MM.1S (cell line): ENCODE measurements at regions not wholly inside any gene's neighbourhood (a gene's known extent, or its start where the extent isn't known, plus 50 kb on each side); places are given as distances from the start of the nearest gene placed in this dataset.

ENCODE experiments used
- DNase-seq: peaks from one replicate; pipeline ENCODE4 v3.0.0-alpha.2; 2015
- H2AFZ ChIP-seq: fragments of 300-600 bp; sonication (generic); 2 replicates; pipeline ENCODE4 v1.6.0; 2016; ENCODE audit warnings: antibody characterized with exemption, low read length
- H3F3A ChIP-seq: fragments of 300-600 bp; sonication (generic); 2 replicates; pipeline ENCODE4 v1.6.1; 2016; ENCODE audit warnings: mild to moderate bottlenecking, antibody characterized with exemption, low read length, moderate library complexity, mixed read lengths; ENCODE audit not compliant: insufficient read depth
- H3K27ac ChIP-seq: fragments of 300-600 bp; sonication (generic); 2 replicates; pipeline ENCODE4 v1.5.1; 2016; ENCODE audit warnings: mild to moderate bottlenecking, low read length
- H3K27me3 ChIP-seq: fragments of 300-600 bp; sonication (generic); replicated peaks from 2 replicates; pipeline ENCODE4 v1.6.0; 2016; ENCODE audit warnings: low read length; ENCODE audit not compliant: insufficient read depth
- H3K36me3 ChIP-seq: fragments of 300-600 bp; sonication (generic); replicated peaks from 2 replicates; pipeline ENCODE4 v1.6.1; 2016; ENCODE audit warnings: mild to moderate bottlenecking, low read length, mixed read lengths; ENCODE audit not compliant: insufficient read depth
- H3K4me1 ChIP-seq: fragments of 300-600 bp; sonication (generic); 2 replicates; pipeline ENCODE4 v1.6.1; 2016; ENCODE audit warnings: low read length, mixed read lengths
- H3K4me2 ChIP-seq: fragments of 300-600 bp; sonication (generic); 2 replicates; pipeline ENCODE4 v1.6.0; 2016; ENCODE audit warnings: low read depth, low read length
- H3K4me3 ChIP-seq: fragments of 300-600 bp; sonication (generic); 2 replicates; pipeline ENCODE4 v1.5.1; 2016; ENCODE audit warnings: low read length, mixed read lengths
- H3K79me2 ChIP-seq: fragments of 300-600 bp; sonication (generic); 2 replicates; pipeline ENCODE4 v1.6.1; 2016; ENCODE audit warnings: mixed run types, low read length, mixed read lengths
- H3K9ac ChIP-seq: fragments of 300-600 bp; sonication (generic); 2 replicates; pipeline ENCODE4 v1.6.1; 2016; ENCODE audit warnings: low read length, mixed read lengths
- H3K9me2 ChIP-seq: fragments of 300-600 bp; sonication (generic); replicated peaks from 2 replicates; pipeline ENCODE4 v1.6.1; 2016; ENCODE audit warnings: mild to moderate bottlenecking, low read length, mixed read lengths; ENCODE audit not compliant: insufficient read depth
- H3K9me3 ChIP-seq: fragments of 300-600 bp; sonication (generic); replicated peaks from 2 replicates; pipeline ENCODE4 v1.6.1; 2016; ENCODE audit warnings: mild to moderate bottlenecking, low read length, mixed read lengths; ENCODE audit not compliant: insufficient read depth
- H4K20me1 ChIP-seq: fragments of 300-600 bp; sonication (generic); 2 replicates; pipeline ENCODE4 v1.6.1; 2016; ENCODE audit warnings: mild to moderate bottlenecking, low read length, moderate library complexity, mixed read lengths; ENCODE audit not compliant: insufficient read depth
- EZH2 ChIP-seq: fragments of 300-600 bp; sonication (generic); optimal IDR thresholded peaks from 2 replicates; pipeline ENCODE3; 2017; ENCODE audit warnings: low read depth, mild to moderate bottlenecking, antibody characterized with exemption, low read length, mixed read lengths
- EZH2phosphoT487 ChIP-seq: fragments of 300-600 bp; sonication (generic); IDR thresholded peaks from 2 replicates; pipeline ENCODE4 v1.6.1; 2018; ENCODE audit warnings: antibody characterized with exemption, low read length
- TF ChIP-seq, protein P1 (sequence below): fragments of 300-600 bp; sonication (generic); IDR thresholded peaks from 2 replicates; pipeline ENCODE4 v1.5.1; 2016; ENCODE audit warnings: antibody characterized with exemption, low read length, mixed read lengths

DNA sequence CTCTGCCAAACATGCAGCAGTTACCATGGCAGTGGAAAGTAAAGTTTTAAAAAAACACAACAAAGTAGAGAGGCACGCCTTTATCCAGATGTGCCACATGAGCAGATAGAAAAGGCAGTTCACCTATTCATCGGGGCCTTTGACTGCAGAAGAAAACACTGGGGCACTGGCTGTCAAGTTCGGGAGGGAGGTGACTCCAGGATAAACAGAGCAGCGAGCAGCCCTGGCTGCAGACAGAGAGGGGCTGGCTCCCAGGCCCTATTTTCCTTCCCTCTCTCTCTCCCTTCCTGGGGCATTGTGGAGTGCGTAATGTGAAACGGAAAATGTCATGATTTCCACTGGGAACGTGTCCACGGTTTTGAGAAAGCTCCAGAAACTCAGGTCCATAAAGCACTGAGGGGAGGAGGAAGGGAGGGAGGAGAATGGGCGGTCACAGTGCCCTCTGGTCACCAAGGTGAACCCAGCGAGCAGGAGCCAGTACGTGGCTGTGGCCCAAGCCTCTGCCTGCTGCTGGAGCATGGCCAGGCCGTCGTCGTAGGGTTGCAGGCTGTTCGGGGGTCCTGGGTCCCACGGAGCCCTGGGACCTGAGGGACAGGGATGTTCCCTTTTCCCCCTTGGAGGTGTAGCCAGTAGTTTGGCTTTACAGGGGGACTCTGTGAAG lies 114.7 kb upstream of the IRF2BP2 start:
- Histone ChIP-seq H3K9me2 (no peaks in the 10 kb centered on the region), H3K4me3 (no peak overlapping the region), H3K36me3 (no peaks in the 10 kb centered on the region), H4K20me1 (no peaks in the 10 kb centered on the region), H3K79me2 (no peaks in the 10 kb centered on the region), H3F3A (0 out of 2 replicates have a peak, but pooled peaks cover 3% of the 10 kb centered on the region), H3K27me3 (peaks cover 21% of the 10 kb centered on the region), H3K9me3 (no peaks in the 10 kb centered on the region), H3K27ac (no peak overlapping the region), H3K4me2 (no peak overlapping the region), H3K4me1 (peaks cover 15% of the 10 kb centered on the region), H3K9ac (no peak overlapping the region), H2AFZ (no peak overlapping the region)
- DNase-seq = no peak
- TF ChIP-seq EZH2phosphoT487 (no peak), EZH2 (no peak)
- TF ChIP-seq, protein P1, sequence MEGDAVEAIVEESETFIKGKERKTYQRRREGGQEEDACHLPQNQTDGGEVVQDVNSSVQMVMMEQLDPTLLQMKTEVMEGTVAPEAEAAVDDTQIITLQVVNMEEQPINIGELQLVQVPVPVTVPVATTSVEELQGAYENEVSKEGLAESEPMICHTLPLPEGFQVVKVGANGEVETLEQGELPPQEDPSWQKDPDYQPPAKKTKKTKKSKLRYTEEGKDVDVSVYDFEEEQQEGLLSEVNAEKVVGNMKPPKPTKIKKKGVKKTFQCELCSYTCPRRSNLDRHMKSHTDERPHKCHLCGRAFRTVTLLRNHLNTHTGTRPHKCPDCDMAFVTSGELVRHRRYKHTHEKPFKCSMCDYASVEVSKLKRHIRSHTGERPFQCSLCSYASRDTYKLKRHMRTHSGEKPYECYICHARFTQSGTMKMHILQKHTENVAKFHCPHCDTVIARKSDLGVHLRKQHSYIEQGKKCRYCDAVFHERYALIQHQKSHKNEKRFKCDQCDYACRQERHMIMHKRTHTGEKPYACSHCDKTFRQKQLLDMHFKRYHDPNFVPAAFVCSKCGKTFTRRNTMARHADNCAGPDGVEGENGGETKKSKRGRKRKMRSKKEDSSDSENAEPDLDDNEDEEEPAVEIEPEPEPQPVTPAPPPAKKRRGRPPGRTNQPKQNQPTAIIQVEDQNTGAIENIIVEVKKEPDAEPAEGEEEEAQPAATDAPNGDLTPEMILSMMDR = no peak

DNA sequence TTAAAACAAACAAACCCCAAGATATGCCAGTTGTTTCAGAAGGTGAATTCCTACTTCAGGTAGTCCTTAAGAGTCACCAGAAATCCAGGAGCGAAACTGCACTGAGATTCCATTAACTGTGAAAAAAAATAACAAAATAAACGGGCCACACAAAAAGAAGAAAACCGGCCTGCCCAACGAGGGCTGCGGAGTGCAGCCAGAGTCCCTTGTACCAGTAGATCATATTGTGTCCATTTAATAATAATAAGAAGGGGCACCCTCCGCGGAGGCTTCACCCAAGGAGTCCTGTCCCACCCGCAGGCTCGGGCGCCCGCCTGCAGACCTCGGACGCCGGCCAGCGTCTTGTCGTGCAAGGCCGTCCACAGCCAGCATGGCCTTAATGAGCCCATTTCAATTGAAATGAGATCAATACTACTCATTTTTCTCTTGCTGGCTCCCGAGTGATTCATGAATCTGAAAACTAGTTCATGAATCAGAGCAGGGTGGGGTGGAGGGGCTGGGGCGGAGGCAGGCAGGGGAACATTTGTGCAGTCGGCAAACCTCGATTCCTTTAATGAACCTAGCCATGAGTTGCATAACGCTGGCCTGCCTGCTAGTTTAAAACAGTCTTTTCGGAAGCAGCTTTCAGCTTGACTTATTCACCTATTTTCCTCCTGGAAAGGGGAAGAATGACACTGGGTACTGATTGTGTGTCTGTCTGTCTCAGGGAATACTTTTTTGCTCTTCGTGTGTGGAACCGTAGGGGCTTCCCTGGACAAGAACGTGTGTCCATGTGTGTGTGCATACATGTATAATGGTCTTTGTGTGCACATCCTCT lies 113.1 kb upstream of the IRF2BP2 start:
- no peak overlapping the region for H3K9ac ChIP-seq
- no peak overlapping the region for H3K27ac ChIP-seq
- no peak overlapping the region for H2AFZ ChIP-seq
- H3F3A ChIP-seq = 0 out of 2 replicates have a peak, but pooled peaks cover 3% of the 10 kb centered on the region
- no peaks in the 10 kb centered on the region for H3K9me2 ChIP-seq
- H3K27me3 ChIP-seq = peaks cover 17% of the 10 kb centered on the region
- H3K36me3 ChIP-seq = no peaks in the 10 kb centered on the region
- TF ChIP-seq EZH2phosphoT487 (no peak), EZH2 (no peak)
- TF ChIP-seq, protein P1 = no peak
- H3K4me1 ChIP-seq = peaks cover 15% of the 10 kb centered on the region
- H3K4me3 ChIP-seq = no peak overlapping the region
- DNase-seq = no peak
- no peak overlapping the region for H3K4me2 ChIP-seq
- no peaks in the 10 kb centered on the region for H4K20me1 ChIP-seq
- no peaks in the 10 kb centered on the region for H3K9me3 ChIP-seq
- no peaks in the 10 kb centered on the region for H3K79me2 ChIP-seq

DNA sequence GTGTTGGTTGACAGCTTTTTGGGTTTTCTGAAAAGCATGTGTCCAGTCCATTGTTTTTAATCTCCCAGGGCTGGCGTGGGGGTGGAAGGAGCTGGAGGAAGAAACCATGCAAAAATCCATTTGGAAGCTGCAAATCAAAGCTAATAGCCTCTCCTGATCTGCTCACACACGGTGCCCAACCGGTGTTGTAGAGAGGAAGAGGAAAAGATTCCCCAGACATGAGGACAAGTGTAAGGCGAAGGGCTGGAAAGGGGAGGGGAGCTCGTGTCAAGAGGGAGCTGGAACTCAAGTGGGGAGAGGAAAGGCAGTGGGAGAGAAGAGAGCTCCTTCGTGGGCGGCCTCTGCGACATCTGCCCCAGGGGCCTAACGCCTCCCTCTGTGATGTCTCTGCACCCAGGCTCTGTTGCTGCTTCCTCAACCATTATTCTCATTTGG lies 112.3 kb upstream of the IRF2BP2 start:
- DNase-seq = no peak
- no peak overlapping the region for H3K4me3 ChIP-seq
- H3K4me1 ChIP-seq = peaks cover 10% of the 10 kb centered on the region
- no peaks in the 10 kb centered on the region for H3K36me3 ChIP-seq
- no peaks in the 10 kb centered on the region for H4K20me1 ChIP-seq
- H3K79me2 ChIP-seq = no peaks in the 10 kb centered on the region
- H3K9me2 ChIP-seq = no peaks in the 10 kb centered on the region
- 0 out of 2 replicates have a peak, but pooled peaks cover 2% of the 10 kb centered on the region for H3F3A ChIP-seq
- H3K9me3 ChIP-seq = no peaks in the 10 kb centered on the region
- peaks cover 17% of the 10 kb centered on the region for H3K27me3 ChIP-seq
- H2AFZ ChIP-seq = no peak overlapping the region
- no peak overlapping the region for H3K4me2 ChIP-seq
- no peak overlapping the region for H3K27ac ChIP-seq
- no peak overlapping the region for H3K9ac ChIP-seq
- TF ChIP-seq, protein P1 = no peak
- TF ChIP-seq EZH2 (no peak), EZH2phosphoT487 (no peak)
